ENCODE measurements at regions not wholly inside any gene's neighbourhood (a gene's known extent, or its start where the extent isn't known, plus 50 kb on each side); places are given as distances from the start of the nearest gene placed in this dataset.

DNA sequence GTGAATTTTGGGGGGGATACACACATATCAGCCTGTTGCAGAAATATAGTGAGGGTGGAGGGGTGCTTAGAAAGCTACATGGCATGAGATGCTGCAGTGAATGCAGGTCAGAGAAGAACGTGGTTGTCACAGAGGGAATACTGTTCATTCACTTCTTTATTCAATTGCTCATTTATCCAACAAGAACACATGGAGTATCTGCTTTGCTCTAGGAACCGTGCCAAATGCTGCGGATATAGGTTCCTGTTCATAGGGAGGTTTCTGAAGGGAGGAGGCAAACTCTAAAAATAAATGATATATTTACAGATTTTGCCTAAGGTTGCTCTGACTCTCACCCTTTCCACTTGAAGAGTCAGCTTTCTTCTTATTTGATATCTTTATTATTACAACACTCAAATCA, 444.3 kb upstream of the CLINT1 start:
- no peak overlapping the region for H3K4me3 ChIP-seq
- intact Hi-C loops (cut with DNase I; ENCODE audit: low total_unique reads): no loop called here
- WGBS, 5 donors: 32 to 63% (median 57%) methylated on average over 3 of the region's 3 CpGs
- DNase-seq: peak in 1 of 2 donors; percentile 52
- TF ChIP-seq EP300 (IDR thresholded peaks at IDR 0.05): no peak
- TF ChIP-seq POLR2A (IDR thresholded peaks at IDR 0.05): no peak
- TF ChIP-seq, protein P1, sequence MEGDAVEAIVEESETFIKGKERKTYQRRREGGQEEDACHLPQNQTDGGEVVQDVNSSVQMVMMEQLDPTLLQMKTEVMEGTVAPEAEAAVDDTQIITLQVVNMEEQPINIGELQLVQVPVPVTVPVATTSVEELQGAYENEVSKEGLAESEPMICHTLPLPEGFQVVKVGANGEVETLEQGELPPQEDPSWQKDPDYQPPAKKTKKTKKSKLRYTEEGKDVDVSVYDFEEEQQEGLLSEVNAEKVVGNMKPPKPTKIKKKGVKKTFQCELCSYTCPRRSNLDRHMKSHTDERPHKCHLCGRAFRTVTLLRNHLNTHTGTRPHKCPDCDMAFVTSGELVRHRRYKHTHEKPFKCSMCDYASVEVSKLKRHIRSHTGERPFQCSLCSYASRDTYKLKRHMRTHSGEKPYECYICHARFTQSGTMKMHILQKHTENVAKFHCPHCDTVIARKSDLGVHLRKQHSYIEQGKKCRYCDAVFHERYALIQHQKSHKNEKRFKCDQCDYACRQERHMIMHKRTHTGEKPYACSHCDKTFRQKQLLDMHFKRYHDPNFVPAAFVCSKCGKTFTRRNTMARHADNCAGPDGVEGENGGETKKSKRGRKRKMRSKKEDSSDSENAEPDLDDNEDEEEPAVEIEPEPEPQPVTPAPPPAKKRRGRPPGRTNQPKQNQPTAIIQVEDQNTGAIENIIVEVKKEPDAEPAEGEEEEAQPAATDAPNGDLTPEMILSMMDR (IDR thresholded peaks at IDR 0.05): no peak
- no peak for TF ChIP-seq POLR2AphosphoS5 (IDR thresholded peaks at IDR 0.05)
- no peaks in the 10 kb centered on the region for H3K9me3 ChIP-seq
- peaks cover 0 to 4% (median 0%) of the 10 kb centered on the region in 4 donors for H3K4me1 ChIP-seq
- no peak overlapping the region for H3K27ac ChIP-seq
- H3K36me3 ChIP-seq: no peaks in the 10 kb centered on the region
- no peaks in the 10 kb centered on the region for H3K27me3 ChIP-seq

DNA sequence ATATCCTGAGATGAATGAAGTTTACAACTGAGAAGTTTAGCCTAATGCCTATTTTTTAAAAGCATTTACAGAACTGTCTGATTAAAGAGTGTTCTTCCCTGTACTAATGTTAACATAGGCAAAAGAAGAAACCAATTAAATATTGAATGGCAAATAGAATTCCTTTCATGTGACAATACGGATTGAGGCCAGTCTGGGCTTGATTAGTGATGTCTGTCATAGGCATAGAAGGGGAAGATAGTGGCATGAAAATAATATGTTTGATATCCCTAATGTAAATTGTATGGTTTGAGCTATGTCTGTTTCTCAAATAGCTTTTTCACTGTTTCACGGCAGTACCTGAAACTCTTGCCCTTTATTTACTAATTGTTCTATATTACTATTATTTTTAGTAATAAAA, 443.1 kb upstream of the CLINT1 start:
- Histone ChIP-seq H3K4me3 (no peak overlapping the region), H3K27me3 (no peaks in the 10 kb centered on the region), H3K4me1 (peaks cover 0 to 4% (median 0%) of the 10 kb centered on the region in 4 donors), H3K27ac (no peak overlapping the region), H3K9me3 (peaks cover 0 to 5% (median 0%) of the 10 kb centered on the region in 4 donors), H3K36me3 (no peaks in the 10 kb centered on the region)
- 76 to 84% (median 80%) methylated on average over 2 of the region's 2 CpGs for WGBS, 5 donors
- intact Hi-C loops (cut with DNase I; ENCODE audit: low total_unique reads): no loop called here
- TF ChIP-seq POLR2A (IDR thresholded peaks at IDR 0.05): no peak
- no peak for TF ChIP-seq EP300 (IDR thresholded peaks at IDR 0.05)
- TF ChIP-seq, protein P1 (IDR thresholded peaks at IDR 0.05): no peak
- no peak for TF ChIP-seq POLR2AphosphoS5 (IDR thresholded peaks at IDR 0.05)
- no peak for DNase-seq

DNA sequence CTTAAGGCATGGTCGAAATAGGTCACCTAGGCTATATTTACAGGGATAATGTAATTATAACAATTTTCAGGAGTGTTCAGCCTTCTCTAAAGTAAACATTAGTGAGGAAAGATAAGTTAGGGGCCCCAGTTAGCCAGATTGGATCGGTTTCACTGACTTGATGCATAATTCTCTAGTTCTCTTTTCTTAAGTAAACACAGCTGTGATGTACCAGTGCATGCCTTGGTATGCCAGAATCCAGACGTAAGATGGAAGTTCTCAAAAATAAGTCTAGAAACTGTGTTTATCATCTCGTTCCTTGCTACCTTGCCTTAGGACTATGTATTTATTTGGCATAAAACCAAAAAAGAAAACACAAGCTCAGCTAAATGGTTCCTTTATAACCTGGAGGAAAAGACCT, 442.2 kb upstream of the CLINT1 start:
- no peaks in the 10 kb centered on the region for H3K36me3 ChIP-seq
- 15 to 23% (median 21%) methylated on average over 4 of the region's 4 CpGs for WGBS, 5 donors
- H3K27ac ChIP-seq: no peak overlapping the region
- peaks cover 0 to 4% (median 0%) of the 10 kb centered on the region in 4 donors for H3K4me1 ChIP-seq
- no peak for DNase-seq
- no peak overlapping the region for H3K4me3 ChIP-seq
- H3K27me3 ChIP-seq: no peaks in the 10 kb centered on the region
- H3K9me3 ChIP-seq: peaks cover 0 to 7% (median 0%) of the 10 kb centered on the region in 4 donors
- TF ChIP-seq, protein P1 (IDR thresholded peaks at IDR 0.05): no peak
- TF ChIP-seq POLR2A (IDR thresholded peaks at IDR 0.05) (no peak), POLR2AphosphoS5 (IDR thresholded peaks at IDR 0.05) (no peak), EP300 (IDR thresholded peaks at IDR 0.05) (no peak)
- intact Hi-C loops (cut with DNase I; ENCODE audit: low total_unique reads): no loop called here

DNA sequence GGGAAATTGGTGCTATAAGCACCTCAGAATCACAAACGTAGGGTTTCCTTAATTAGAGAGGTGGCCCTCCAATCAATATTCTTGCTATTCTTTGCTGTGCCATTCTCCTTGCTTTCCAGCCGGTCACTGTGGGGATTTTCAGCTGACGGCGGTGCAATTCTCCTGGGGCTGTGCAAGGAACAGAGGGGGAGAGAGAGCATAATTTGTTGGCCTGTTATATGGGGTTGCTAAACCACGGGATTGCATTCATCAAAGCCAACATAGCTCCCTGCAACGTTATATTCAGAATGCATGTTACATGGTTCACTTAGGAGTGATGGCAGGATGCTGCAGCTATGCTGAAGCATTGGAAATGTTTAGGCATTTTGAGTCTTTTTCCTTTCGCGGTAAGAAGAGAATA, 441.3 kb upstream of the CLINT1 start:
- TF ChIP-seq, protein P1 (IDR thresholded peaks at IDR 0.05): no peak
- TF ChIP-seq POLR2A (IDR thresholded peaks at IDR 0.05) (no peak), EP300 (IDR thresholded peaks at IDR 0.05) (no peak), POLR2AphosphoS5 (IDR thresholded peaks at IDR 0.05) (no peak)
- Histone ChIP-seq H3K27ac (no peak overlapping the region), H3K36me3 (no peaks in the 10 kb centered on the region), H3K4me1 (peaks cover 0 to 4% (median 0%) of the 10 kb centered on the region in 4 donors), H3K27me3 (no peaks in the 10 kb centered on the region), H3K4me3 (no peak overlapping the region), H3K9me3 (peaks cover 0 to 7% (median 0%) of the 10 kb centered on the region in 4 donors)
- intact Hi-C loops (cut with DNase I; ENCODE audit: low total_unique reads): no loop called here
- 68 to 82% (median 69%) methylated on average over 8 of the region's 8 CpGs for WGBS, 5 donors
- no peak for DNase-seq
